HEK293 (cell line): ENCODE measurements at regions not wholly inside any gene's neighbourhood (a gene's known extent, or its start where the extent isn't known, plus 50 kb on each side); places are given as distances from the start of the nearest gene placed in this dataset.

Source experiments
- EGR2 ChIP-seq: fragments of 450-650 bp; formaldehyde crosslinking; IDR thresholded peaks from 2 replicates; pipeline ENCODE4 v1.5.1; 2016; ENCODE audit warnings: low read depth, missing biosample characterization, missing genetic modification characterization
- GLI4 ChIP-seq: fragments of 450-650 bp; formaldehyde crosslinking; IDR thresholded peaks from 2 replicates; pipeline ENCODE4 v1.5.1; 2016; ENCODE audit warnings: missing biosample characterization, missing genetic modification characterization
- HOXA7 ChIP-seq: sonication (generic); formaldehyde crosslinking; IDR thresholded peaks from 2 replicates; pipeline ENCODE4 v1.8.1; 2022; ENCODE audit warnings: missing genetic modification reagents, borderline replicate concordance
- KLF16 ChIP-seq: fragments of 450-650 bp; formaldehyde crosslinking; IDR thresholded peaks from 2 replicates; pipeline ENCODE4 v1.5.1; 2017; ENCODE audit warnings: missing biosample characterization, missing genetic modification characterization
- SCRT2 ChIP-seq: fragments of 450-650 bp; formaldehyde crosslinking; IDR thresholded peaks from 2 replicates; pipeline ENCODE4 v1.5.1; 2016; ENCODE audit warnings: missing biosample characterization, missing genetic modification characterization
- SP2 ChIP-seq: fragments of 450-650 bp; formaldehyde crosslinking; IDR thresholded peaks from 2 replicates; pipeline ENCODE4 v1.5.1; 2016; ENCODE audit warnings: missing biosample characterization, missing genetic modification characterization
- SP3 ChIP-seq: fragments of 450-650 bp; formaldehyde crosslinking; IDR thresholded peaks from 2 replicates; pipeline ENCODE4 v1.5.1; 2016; ENCODE audit warnings: missing biosample characterization, missing genetic modification characterization
- YY1 ChIP-seq: fragments of 450-650 bp; formaldehyde crosslinking; IDR thresholded peaks from 2 replicates; pipeline ENCODE4 v1.5.1; 2018; ENCODE audit warnings: missing biosample characterization, missing genetic modification characterization
- ZBTB1 ChIP-seq: fragments of 450-650 bp; formaldehyde crosslinking; IDR thresholded peaks from 2 replicates; pipeline ENCODE4 v1.5.1; 2016; ENCODE audit warnings: missing biosample characterization, missing genetic modification characterization
- ZBTB21 ChIP-seq: fragments of 450-650 bp; formaldehyde crosslinking; IDR thresholded peaks from 2 replicates; pipeline ENCODE4 v1.5.1; 2017; ENCODE audit warnings: missing biosample characterization, missing genetic modification characterization
- ZFP3 ChIP-seq: fragments of 450-650 bp; formaldehyde crosslinking; IDR thresholded peaks from 2 replicates; pipeline ENCODE4 v1.5.1; 2016; ENCODE audit warnings: low read depth, missing biosample characterization, missing genetic modification characterization
- ZIC2 ChIP-seq: fragments of 450-650 bp; formaldehyde crosslinking; IDR thresholded peaks from 2 replicates; pipeline ENCODE4 v1.5.1; 2016; ENCODE audit warnings: missing biosample characterization, missing genetic modification characterization
- ZNF10 ChIP-seq: fragments of 450-650 bp; formaldehyde crosslinking; IDR thresholded peaks from 2 replicates; pipeline ENCODE4 v1.5.1; 2017; ENCODE audit warnings: missing biosample characterization, missing genetic modification characterization
- ZNF114 ChIP-seq: fragments of 450-650 bp; formaldehyde crosslinking; IDR thresholded peaks from 2 replicates; pipeline ENCODE4 v1.5.0; 2017; ENCODE audit warnings: missing biosample characterization, missing genetic modification characterization
- ZNF169 ChIP-seq: fragments of 450-650 bp; formaldehyde crosslinking; IDR thresholded peaks from 2 replicates; pipeline ENCODE4 v1.5.1; 2016; ENCODE audit warnings: missing biosample characterization, missing genetic modification characterization
- ZNF174 ChIP-seq: fragments of 450-650 bp; formaldehyde crosslinking; IDR thresholded peaks from 2 replicates; pipeline ENCODE4 v1.5.0; 2017; ENCODE audit warnings: missing biosample characterization, mild to moderate bottlenecking, missing genetic modification characterization
- ZNF184 ChIP-seq: fragments of 450-650 bp; IDR thresholded peaks from 2 replicates; pipeline ENCODE4 v1.5.1; 2018; ENCODE audit warnings: missing biosample characterization, mild to moderate bottlenecking, missing genetic modification characterization
- ZNF274 ChIP-seq, 2 experiments: fragments of 200-500 bp in 1 of 2; fragments of 450-650 bp in 1 of 2; sonication (Bioruptor generic) in 1 of 2; formaldehyde crosslinking in 1 of 2; IDR thresholded peaks; 2 replicates each; pipeline versions ENCODE4 v1.5.1 to v1.6.1; 2014 to 2016; ENCODE audit warnings: borderline replicate concordance in 1 of 2, inconsistent platforms in 1 of 2, low read length in 1 of 2, missing biosample characterization in 1 of 2, missing genetic modification characterization in 1 of 2
- ZNF311 ChIP-seq: fragments of 450-650 bp; formaldehyde crosslinking; IDR thresholded peaks from 2 replicates; pipeline ENCODE4 v1.5.1; 2017; ENCODE audit warnings: missing biosample characterization, missing genetic modification characterization, borderline replicate concordance
- ZNF335 ChIP-seq: fragments of 450-650 bp; formaldehyde crosslinking; conservative IDR thresholded peaks from 2 replicates; pipeline ENCODE4 v1.5.1; 2016; ENCODE audit warnings: missing biosample characterization, missing genetic modification characterization
- ZNF747 ChIP-seq: fragments of 450-650 bp; formaldehyde crosslinking; IDR thresholded peaks from 2 replicates; pipeline ENCODE4 v1.5.1; 2016; ENCODE audit warnings: missing biosample characterization, missing genetic modification characterization
- ZSCAN23 ChIP-seq: fragments of 450-650 bp; formaldehyde crosslinking; IDR thresholded peaks from 2 replicates; pipeline ENCODE4 v1.5.1; 2016; ENCODE audit warnings: missing biosample characterization, missing genetic modification characterization
- TF ChIP-seq, protein P1 (sequence below): fragments of 450-650 bp; formaldehyde crosslinking; IDR thresholded peaks from 2 replicates; pipeline ENCODE4 v1.5.1; 2016; ENCODE audit warnings: missing biosample characterization, missing genetic modification characterization
- TF ChIP-seq, protein P2 (sequence below): fragments of 450-650 bp; formaldehyde crosslinking; conservative IDR thresholded peaks from 2 replicates; pipeline ENCODE4 v1.5.1; 2016; ENCODE audit warnings: low read depth, missing biosample characterization, missing genetic modification characterization
- TF ChIP-seq, protein P3 (sequence below): fragments of 450-650 bp; formaldehyde crosslinking; IDR thresholded peaks from 2 replicates; pipeline ENCODE4 v1.5.1; 2016; ENCODE audit warnings: missing biosample characterization, missing genetic modification characterization
- TF ChIP-seq, protein P4 (sequence below): fragments of 450-650 bp; formaldehyde crosslinking; IDR thresholded peaks from 2 replicates; pipeline ENCODE4 v1.5.1; 2016; ENCODE audit warnings: missing biosample characterization, missing genetic modification characterization
- TF ChIP-seq, protein P5 (sequence below): fragments of 450-650 bp; formaldehyde crosslinking; IDR thresholded peaks from 2 replicates; pipeline ENCODE4 v1.5.1; 2016; ENCODE audit warnings: missing biosample characterization, missing genetic modification characterization

DNA sequence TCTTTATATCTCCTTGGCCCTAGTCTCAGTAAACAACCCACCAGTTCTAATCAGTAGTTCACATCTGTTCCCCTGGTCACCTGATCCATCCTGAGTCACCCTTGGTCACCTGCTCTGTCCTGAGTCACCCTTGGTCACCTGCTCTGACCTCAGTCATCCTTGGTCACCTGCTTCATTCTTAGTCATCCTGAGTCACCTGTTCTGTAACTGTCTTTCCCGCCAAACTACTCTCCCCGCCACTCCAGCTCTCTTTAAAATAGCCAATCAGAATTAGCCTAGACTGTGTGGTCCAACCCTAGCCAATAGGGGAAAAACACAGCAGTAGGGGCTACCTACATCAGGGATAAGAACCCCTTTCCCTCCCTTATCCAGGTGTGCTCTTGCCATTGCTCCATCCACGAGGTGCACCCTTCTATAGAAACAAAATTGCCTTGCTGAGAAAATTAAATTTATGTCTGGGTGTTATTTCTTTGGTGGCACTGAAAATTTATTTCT, 245.4 kb upstream of the DIO3 start (continued):
- no peak for TF ChIP-seq ZBTB1
- no peak for TF ChIP-seq KLF16 (tag by site-specific recombination)
- TF ChIP-seq, protein P1, sequence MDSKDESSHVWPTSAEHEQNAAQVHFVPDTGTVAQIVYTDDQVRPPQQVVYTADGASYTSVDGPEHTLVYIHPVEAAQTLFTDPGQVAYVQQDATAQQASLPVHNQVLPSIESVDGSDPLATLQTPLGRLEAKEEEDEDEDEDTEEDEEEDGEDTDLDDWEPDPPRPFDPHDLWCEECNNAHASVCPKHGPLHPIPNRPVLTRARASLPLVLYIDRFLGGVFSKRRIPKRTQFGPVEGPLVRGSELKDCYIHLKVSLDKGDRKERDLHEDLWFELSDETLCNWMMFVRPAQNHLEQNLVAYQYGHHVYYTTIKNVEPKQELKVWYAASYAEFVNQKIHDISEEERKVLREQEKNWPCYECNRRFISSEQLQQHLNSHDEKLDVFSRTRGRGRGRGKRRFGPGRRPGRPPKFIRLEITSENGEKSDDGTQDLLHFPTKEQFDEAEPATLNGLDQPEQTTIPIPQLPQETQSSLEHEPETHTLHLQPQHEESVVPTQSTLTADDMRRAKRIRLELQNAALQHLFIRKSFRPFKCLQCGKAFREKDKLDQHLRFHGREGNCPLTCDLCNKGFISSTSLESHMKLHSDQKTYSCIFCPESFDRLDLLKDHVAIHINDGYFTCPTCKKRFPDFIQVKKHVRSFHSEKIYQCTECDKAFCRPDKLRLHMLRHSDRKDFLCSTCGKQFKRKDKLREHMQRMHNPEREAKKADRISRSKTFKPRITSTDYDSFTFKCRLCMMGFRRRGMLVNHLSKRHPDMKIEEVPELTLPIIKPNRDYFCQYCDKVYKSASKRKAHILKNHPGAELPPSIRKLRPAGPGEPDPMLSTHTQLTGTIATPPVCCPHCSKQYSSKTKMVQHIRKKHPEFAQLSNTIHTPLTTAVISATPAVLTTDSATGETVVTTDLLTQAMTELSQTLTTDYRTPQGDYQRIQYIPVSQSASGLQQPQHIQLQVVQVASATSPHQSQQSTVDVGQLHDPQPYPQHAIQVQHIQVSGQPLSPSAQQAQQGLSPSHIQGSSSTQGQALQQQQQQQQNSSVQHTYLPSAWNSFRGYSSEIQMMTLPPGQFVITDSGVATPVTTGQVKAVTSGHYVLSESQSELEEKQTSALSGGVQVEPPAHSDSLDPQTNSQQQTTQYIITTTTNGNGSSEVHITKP (tag by site-specific recombination), result no peak
- TF ChIP-seq ZNF184 (tag by site-specific recombination), result no peak
- no peak for TF ChIP-seq ZSCAN23
- no peak for TF ChIP-seq ZNF335 (tag by site-specific recombination)
- peak; percentile 37; the same call in 1 of the 2 replicates for TF ChIP-seq ZBTB21 (tag by site-specific recombination)
- no peak for TF ChIP-seq GLI4 (tag by site-specific recombination)
- TF ChIP-seq ZIC2, result no peak
- no peak for TF ChIP-seq ZNF311 (tag by site-specific recombination)
- no peak for TF ChIP-seq HOXA7 (CRISPR knock-in tag)
- no peak for TF ChIP-seq YY1 (tag by site-specific recombination)
- no peak for TF ChIP-seq ZNF747
- TF ChIP-seq, protein P2, sequence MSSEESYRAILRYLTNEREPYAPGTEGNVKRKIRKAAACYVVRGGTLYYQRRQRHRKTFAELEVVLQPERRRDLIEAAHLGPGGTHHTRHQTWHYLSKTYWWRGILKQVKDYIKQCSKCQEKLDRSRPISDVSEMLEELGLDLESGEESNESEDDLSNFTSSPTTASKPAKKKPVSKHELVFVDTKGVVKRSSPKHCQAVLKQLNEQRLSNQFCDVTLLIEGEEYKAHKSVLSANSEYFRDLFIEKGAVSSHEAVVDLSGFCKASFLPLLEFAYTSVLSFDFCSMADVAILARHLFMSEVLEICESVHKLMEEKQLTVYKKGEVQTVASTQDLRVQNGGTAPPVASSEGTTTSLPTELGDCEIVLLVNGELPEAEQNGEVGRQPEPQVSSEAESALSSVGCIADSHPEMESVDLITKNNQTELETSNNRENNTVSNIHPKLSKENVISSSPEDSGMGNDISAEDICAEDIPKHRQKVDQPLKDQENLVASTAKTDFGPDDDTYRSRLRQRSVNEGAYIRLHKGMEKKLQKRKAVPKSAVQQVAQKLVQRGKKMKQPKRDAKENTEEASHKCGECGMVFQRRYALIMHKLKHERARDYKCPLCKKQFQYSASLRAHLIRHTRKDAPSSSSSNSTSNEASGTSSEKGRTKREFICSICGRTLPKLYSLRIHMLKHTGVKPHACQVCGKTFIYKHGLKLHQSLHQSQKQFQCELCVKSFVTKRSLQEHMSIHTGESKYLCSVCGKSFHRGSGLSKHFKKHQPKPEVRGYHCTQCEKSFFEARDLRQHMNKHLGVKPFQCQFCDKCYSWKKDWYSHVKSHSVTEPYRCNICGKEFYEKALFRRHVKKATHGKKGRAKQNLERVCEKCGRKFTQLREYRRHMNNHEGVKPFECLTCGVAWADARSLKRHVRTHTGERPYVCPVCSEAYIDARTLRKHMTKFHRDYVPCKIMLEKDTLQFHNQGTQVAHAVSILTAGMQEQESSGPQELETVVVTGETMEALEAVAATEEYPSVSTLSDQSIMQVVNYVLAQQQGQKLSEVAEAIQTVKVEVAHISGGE (tag by site-specific recombination), result no peak
- TF ChIP-seq SP3 (tag by site-specific recombination), result peak; percentile 58
- TF ChIP-seq SP2 (tag by site-specific recombination), result no peak
- no peak for TF ChIP-seq ZNF174
- TF ChIP-seq EGR2 (tag by site-specific recombination), result no peak
- TF ChIP-seq ZNF10 (tag by site-specific recombination), result no peak
- TF ChIP-seq ZFP3 (tag by site-specific recombination), result no peak
- TF ChIP-seq, protein P3, sequence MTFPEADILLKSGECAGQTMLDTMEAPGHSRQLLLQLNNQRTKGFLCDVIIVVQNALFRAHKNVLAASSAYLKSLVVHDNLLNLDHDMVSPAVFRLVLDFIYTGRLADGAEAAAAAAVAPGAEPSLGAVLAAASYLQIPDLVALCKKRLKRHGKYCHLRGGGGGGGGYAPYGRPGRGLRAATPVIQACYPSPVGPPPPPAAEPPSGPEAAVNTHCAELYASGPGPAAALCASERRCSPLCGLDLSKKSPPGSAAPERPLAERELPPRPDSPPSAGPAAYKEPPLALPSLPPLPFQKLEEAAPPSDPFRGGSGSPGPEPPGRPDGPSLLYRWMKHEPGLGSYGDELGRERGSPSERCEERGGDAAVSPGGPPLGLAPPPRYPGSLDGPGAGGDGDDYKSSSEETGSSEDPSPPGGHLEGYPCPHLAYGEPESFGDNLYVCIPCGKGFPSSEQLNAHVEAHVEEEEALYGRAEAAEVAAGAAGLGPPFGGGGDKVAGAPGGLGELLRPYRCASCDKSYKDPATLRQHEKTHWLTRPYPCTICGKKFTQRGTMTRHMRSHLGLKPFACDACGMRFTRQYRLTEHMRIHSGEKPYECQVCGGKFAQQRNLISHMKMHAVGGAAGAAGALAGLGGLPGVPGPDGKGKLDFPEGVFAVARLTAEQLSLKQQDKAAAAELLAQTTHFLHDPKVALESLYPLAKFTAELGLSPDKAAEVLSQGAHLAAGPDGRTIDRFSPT, result no peak
- TF ChIP-seq ZNF114 (tag by site-specific recombination), result no peak
- peak; percentile 48; the same call in 1 of the 2 replicates for TF ChIP-seq SCRT2 (tag by site-specific recombination)
- TF ChIP-seq, protein P4, sequence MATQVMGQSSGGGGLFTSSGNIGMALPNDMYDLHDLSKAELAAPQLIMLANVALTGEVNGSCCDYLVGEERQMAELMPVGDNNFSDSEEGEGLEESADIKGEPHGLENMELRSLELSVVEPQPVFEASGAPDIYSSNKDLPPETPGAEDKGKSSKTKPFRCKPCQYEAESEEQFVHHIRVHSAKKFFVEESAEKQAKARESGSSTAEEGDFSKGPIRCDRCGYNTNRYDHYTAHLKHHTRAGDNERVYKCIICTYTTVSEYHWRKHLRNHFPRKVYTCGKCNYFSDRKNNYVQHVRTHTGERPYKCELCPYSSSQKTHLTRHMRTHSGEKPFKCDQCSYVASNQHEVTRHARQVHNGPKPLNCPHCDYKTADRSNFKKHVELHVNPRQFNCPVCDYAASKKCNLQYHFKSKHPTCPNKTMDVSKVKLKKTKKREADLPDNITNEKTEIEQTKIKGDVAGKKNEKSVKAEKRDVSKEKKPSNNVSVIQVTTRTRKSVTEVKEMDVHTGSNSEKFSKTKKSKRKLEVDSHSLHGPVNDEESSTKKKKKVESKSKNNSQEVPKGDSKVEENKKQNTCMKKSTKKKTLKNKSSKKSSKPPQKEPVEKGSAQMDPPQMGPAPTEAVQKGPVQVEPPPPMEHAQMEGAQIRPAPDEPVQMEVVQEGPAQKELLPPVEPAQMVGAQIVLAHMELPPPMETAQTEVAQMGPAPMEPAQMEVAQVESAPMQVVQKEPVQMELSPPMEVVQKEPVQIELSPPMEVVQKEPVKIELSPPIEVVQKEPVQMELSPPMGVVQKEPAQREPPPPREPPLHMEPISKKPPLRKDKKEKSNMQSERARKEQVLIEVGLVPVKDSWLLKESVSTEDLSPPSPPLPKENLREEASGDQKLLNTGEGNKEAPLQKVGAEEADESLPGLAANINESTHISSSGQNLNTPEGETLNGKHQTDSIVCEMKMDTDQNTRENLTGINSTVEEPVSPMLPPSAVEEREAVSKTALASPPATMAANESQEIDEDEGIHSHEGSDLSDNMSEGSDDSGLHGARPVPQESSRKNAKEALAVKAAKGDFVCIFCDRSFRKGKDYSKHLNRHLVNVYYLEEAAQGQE (tag by site-specific recombination), result no peak
- TF ChIP-seq, protein P5, sequence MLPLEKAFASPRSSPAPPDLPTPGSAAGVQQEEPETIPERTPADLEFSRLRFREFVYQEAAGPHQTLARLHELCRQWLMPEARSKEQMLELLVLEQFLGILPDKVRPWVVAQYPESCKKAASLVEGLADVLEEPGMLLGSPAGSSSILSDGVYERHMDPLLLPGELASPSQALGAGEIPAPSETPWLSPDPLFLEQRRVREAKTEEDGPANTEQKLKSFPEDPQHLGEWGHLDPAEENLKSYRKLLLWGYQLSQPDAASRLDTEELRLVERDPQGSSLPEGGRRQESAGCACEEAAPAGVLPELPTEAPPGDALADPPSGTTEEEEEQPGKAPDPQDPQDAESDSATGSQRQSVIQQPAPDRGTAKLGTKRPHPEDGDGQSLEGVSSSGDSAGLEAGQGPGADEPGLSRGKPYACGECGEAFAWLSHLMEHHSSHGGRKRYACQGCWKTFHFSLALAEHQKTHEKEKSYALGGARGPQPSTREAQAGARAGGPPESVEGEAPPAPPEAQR (tag by site-specific recombination), result no peak
- no peak for TF ChIP-seq ZNF169
- TF ChIP-seq ZNF274 (IDR thresholded peaks at IDR 0.05; ENCODE audit: low read length), result no peak
- TF ChIP-seq ZNF274 (tag by site-specific recombination; IDR thresholded peaks at IDR 0.05; ENCODE audit: borderline replicate concordance), result no peak
